ENCODE measurements at regions not wholly inside any gene's neighbourhood (a gene's known extent, or its start where the extent isn't known, plus 50 kb on each side); places are given as distances from the start of the nearest gene placed in this dataset.
"Not testable (repeated sequence)": the region's sequence is repeated elsewhere in the genome, so short reads cannot be mapped to it uniquely, and the experiment has no call there.

GRCh38 chr2:142827170-142827569, 50.3 kb upstream of the KYNU start:
- Mint-ChIP-seq H3K36me3 (no peaks in the 10 kb centered on the region), H3K4me1 (no peaks in the 10 kb centered on the region), H3K4me3 (no peak overlapping the region), H3K27me3 (no peaks in the 10 kb centered on the region), H3K9me3 (no peaks in the 10 kb centered on the region), H3K27ac (no peak overlapping the region)
- DNase-seq (no peak), ATAC-seq (ENCODE audit: low read depth) (no peak)
- POLR2A ChIA-PET, result no interaction called here

GRCh38 chr2:142825861-142826260, 51.6 kb upstream of the KYNU start:
- Mint-ChIP-seq H3K9me3 (no peaks in the 10 kb centered on the region), H3K27ac (no peak overlapping the region), H3K4me1 (no peaks in the 10 kb centered on the region), H3K27me3 (peaks cover 3% of the 10 kb centered on the region), H3K36me3 (no peaks in the 10 kb centered on the region), H3K4me3 (no peak overlapping the region)
- POLR2A ChIA-PET, result no interaction called here
- DNase-seq (no peak), ATAC-seq (ENCODE audit: low read depth) (no peak)

- no peak for ATAC-seq (ENCODE audit: low read depth)
- Mint-ChIP-seq H3K4me3 (no peak overlapping the region), H3K27ac (no peak overlapping the region), H3K27me3 (peaks cover 3% of the 10 kb centered on the region), H3K9me3 (no peaks in the 10 kb centered on the region), H3K4me1 (no peaks in the 10 kb centered on the region), H3K36me3 (no peaks in the 10 kb centered on the region)
- POLR2A ChIA-PET, result no interaction called here
- no peak for DNase-seq
Measured at GRCh38 chr2:142824756-142825155, 52.7 kb upstream of the KYNU start.

- H3K27ac Mint-ChIP-seq, result no peak overlapping the region
- no peaks in the 10 kb centered on the region for H3K4me1 Mint-ChIP-seq
- no peaks in the 10 kb centered on the region for H3K9me3 Mint-ChIP-seq
- H3K36me3 Mint-ChIP-seq, result no peaks in the 10 kb centered on the region
- POLR2A ChIA-PET, result no interaction called here
- H3K27me3 Mint-ChIP-seq, result peaks cover 3% of the 10 kb centered on the region
- DNase-seq (no peak), ATAC-seq (ENCODE audit: low read depth) (no peak)
- no peak overlapping the region for H3K4me3 Mint-ChIP-seq
Measured at GRCh38 chr2:142822190-142822589, 55.3 kb upstream of the KYNU start.

- no peaks in the 10 kb centered on the region for H3K4me1 Mint-ChIP-seq
- DNase-seq (no peak), ATAC-seq (ENCODE audit: low read depth) (no peak)
- H3K9me3 Mint-ChIP-seq, result no peaks in the 10 kb centered on the region
- H3K27ac Mint-ChIP-seq, result no peak overlapping the region
- no peaks in the 10 kb centered on the region for H3K36me3 Mint-ChIP-seq
- peaks cover 3% of the 10 kb centered on the region for H3K27me3 Mint-ChIP-seq
- POLR2A ChIA-PET, result no interaction called here
- no peak overlapping the region for H3K4me3 Mint-ChIP-seq
Measured at GRCh38 chr2:142819411-142819810, 58.1 kb upstream of the KYNU start.

- Mint-ChIP-seq H3K9me3 (no peaks in the 10 kb centered on the region), H3K27ac (no peak overlapping the region), H3K27me3 (no peaks in the 10 kb centered on the region), H3K4me1 (no peaks in the 10 kb centered on the region), H3K4me3 (no peak overlapping the region), H3K36me3 (no peaks in the 10 kb centered on the region)
- POLR2A ChIA-PET, result no interaction called here
- ATAC-seq (ENCODE audit: low read depth) (no peak), DNase-seq (no peak)
Measured at GRCh38 chr2:142815375-142815774, 62.1 kb upstream of the KYNU start.

DNA sequence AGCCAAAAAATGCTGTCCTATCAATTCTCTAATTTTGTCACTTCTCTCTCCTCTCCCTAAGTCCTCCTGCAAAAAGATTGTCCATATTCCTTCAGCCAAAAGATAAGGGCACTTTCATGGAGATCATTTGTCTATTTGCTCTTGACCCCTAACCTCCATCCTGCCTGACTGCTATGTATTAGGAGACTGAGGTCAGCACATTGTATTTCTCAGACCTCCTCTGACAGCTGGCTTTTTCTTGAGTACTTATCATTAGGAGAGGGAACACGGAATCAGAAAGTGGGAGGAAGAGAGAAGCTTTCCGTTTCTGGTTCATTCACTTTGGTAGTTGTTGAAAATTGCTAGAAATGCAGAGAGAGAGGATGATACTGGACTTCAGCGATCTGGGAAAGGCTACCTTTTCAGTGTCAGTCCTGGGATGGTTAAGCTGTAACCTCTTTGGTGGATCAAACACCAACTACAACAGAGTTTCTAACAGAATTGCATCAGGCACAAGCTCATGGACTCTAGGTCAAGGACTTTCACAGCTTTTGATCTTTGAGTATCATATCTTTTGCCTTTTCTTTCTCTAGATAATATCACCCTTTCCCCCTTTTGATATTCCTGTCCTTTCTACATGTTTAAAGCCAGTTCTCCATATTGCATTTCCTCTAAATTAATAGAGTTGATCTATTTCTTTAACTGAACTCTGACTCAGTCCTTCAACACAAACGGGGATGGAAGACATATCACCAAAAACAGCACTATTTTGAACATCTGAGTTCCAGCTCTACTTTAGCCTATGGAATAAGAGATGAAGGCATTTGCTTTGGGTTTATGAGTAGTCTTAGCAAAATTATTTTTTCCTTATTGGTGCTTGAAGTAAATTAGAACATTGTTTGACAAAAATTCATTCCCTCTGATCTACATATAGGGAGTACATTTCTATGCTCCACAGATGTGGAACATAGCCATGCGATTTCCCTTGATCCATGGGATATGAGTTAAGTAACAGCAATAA, 63.3 kb upstream of the KYNU start:
- Mint-ChIP-seq H3K27ac (no peak overlapping the region), H3K9me3 (no peaks in the 10 kb centered on the region), H3K4me1 (no peaks in the 10 kb centered on the region), H3K4me3 (no peak overlapping the region), H3K36me3 (no peaks in the 10 kb centered on the region), H3K27me3 (no peaks in the 10 kb centered on the region)
- POLR2A ChIA-PET, result no interaction called here
- DNase-seq, result no peak
- ATAC-seq (ENCODE audit: low read depth), result no peak

DNA sequence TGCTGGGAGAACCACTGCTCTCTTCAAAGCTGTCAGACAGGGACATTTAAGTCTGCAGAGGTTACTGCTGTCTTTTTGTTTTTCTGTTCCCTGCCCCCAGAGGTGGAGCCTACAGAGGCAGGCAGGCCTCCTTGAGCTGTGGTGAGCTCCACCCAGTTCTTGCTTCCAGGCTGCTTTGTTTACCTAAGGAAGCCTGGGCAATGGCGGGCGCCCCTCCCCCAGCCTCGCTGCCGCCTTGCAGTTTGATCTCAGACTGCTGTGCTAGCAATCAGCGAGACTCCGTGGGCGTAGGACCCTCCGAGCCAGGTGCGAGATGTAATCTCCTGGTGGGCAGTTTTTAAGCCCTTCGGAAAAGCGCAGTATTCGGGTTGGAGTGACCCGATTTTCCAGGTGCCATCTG, 65.8 kb upstream of the KYNU start:
- H3K4me1 Mint-ChIP-seq; DNase-seq; H3K9me3 Mint-ChIP-seq; H3K4me3 Mint-ChIP-seq; ATAC-seq (ENCODE audit: low read depth); H3K27me3 Mint-ChIP-seq; H3K27ac Mint-ChIP-seq; H3K36me3 Mint-ChIP-seq; POLR2A ChIA-PET: not testable (repeated sequence)

DNA sequence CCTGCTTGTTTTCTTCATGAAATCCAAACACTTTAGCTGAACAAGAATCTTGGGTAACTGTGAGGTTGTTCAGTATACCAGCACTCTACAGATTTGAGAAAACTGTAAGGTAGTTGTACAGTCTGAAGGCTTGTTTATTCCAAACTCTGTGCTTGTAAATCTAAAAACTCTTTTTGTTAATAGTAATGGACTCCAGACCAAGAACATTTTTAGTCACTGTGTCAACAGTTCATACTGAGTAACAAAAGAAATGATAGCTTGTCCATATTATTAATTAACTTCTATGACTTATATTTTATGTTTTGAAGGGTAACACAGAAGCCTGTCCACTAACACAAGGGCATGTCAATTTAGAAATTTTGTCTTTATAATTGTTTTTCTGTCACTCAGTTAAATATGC, 72.2 kb upstream of the KYNU start:
- ATAC-seq (ENCODE audit: low read depth), result no peak

GRCh38 chr2:142803158-142803557, 74.3 kb upstream of the KYNU start:
- ATAC-seq (ENCODE audit: low read depth), result no peak
- no peaks in the 10 kb centered on the region for H3K9me3 Mint-ChIP-seq
- no peak overlapping the region for H3K4me3 Mint-ChIP-seq
- POLR2A ChIA-PET, result no interaction called here
- H3K4me1 Mint-ChIP-seq, result no peaks in the 10 kb centered on the region
- no peak for DNase-seq
- H3K36me3 Mint-ChIP-seq, result no peaks in the 10 kb centered on the region
- no peak overlapping the region for H3K27ac Mint-ChIP-seq
- H3K27me3 Mint-ChIP-seq, result no peaks in the 10 kb centered on the region

More for the DNA sequence above, 72.2 kb upstream of the KYNU start:
- H3K9me3 Mint-ChIP-seq, result no peaks in the 10 kb centered on the region
- DNase-seq, result no peak
- H3K27ac Mint-ChIP-seq, result no peak overlapping the region
- H3K4me1 Mint-ChIP-seq, result no peaks in the 10 kb centered on the region
- POLR2A ChIA-PET, result no interaction called here
- H3K36me3 Mint-ChIP-seq, result no peaks in the 10 kb centered on the region
- H3K4me3 Mint-ChIP-seq, result no peak overlapping the region
- no peaks in the 10 kb centered on the region for H3K27me3 Mint-ChIP-seq

DNA sequence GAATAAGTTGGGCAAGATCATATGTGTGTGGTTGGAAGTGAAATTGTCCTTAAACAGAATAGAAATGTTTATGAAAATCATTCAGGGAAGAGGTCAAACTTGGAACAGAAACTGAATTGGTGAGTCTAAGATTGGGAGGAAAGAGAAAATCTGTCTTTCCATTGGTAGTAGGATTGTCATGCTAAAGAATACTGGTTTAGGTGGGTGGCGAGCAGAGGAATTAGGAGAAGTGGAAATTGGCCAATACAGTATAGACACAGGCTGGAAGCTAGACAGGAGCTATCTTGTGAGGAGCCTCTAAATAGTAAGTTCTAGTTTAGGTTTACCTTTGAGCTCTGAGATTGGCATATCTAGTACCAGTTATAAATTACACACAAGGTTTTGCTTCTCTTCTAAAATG, 80.9 kb upstream of the KYNU start:
- Mint-ChIP-seq H3K9me3 (no peaks in the 10 kb centered on the region), H3K36me3 (no peaks in the 10 kb centered on the region), H3K27ac (no peak overlapping the region), H3K4me3 (no peak overlapping the region), H3K4me1 (no peaks in the 10 kb centered on the region), H3K27me3 (no peaks in the 10 kb centered on the region)
- DNase-seq (no peak), ATAC-seq (ENCODE audit: low read depth) (no peak)
- POLR2A ChIA-PET, result no interaction called here

DNA sequence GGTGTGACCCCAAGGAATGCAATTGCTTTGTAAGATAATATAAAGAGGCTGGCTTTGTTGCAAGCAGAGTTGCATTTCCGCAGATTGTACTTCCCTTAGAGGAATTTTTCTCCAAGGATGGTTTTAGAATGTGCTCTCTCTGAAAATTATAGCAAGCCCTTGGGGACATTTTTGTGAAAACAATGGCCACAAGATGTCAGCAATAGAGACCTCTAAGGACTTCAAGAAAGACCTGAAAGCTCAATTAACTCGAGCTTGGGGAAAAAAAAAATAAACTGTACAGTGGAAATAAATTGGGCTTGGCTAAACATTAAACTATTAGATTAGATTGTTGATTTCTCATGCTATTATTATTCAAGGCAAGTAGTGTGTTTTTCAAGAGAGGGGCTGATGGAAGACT, 81.3 kb upstream of the KYNU start:
- Mint-ChIP-seq H3K4me1 (no peaks in the 10 kb centered on the region), H3K4me3 (no peak overlapping the region), H3K36me3 (no peaks in the 10 kb centered on the region), H3K9me3 (no peaks in the 10 kb centered on the region), H3K27ac (no peak overlapping the region), H3K27me3 (no peaks in the 10 kb centered on the region)
- no peak for ATAC-seq (ENCODE audit: low read depth)
- no peak for DNase-seq
- POLR2A ChIA-PET, result no interaction called here

- ATAC-seq (ENCODE audit: low read depth) (no peak), DNase-seq (no peak)
- Mint-ChIP-seq H3K9me3 (no peaks in the 10 kb centered on the region), H3K36me3 (no peaks in the 10 kb centered on the region), H3K27me3 (no peaks in the 10 kb centered on the region), H3K4me3 (no peak overlapping the region), H3K4me1 (no peaks in the 10 kb centered on the region), H3K27ac (no peak overlapping the region)
- POLR2A ChIA-PET, result no interaction called here
Measured at GRCh38 chr2:142794850-142795249, 82.6 kb upstream of the KYNU start.

- POLR2A ChIA-PET; H3K4me1 Mint-ChIP-seq; H3K9me3 Mint-ChIP-seq; ATAC-seq (ENCODE audit: low read depth); H3K27me3 Mint-ChIP-seq; DNase-seq; H3K27ac Mint-ChIP-seq; H3K36me3 Mint-ChIP-seq; H3K4me3 Mint-ChIP-seq: not testable (repeated sequence)
Measured at GRCh38 chr2:142792328-142792727, 85.1 kb upstream of the KYNU start.

Measured in activated naive CD8-positive, alpha-beta T cell treated with anti-CD3 and anti-CD28 coated beads, Interleukin-2, amount 10 ng/mL, durations not matched to agents 7 days and 5 days (primary cell).